B cell (primary cell): ENCODE measurements at regions not wholly inside any gene's neighbourhood (a gene's known extent, or its start where the extent isn't known, plus 50 kb on each side); places are given as distances from the start of the nearest gene placed in this dataset.

ENCODE experiments used
- ATAC-seq: fragments of 200-7000 bp; cut with Tn5 transposase; one replicate; pipeline ENCODE4 v1.10.0; 2021; ENCODE audit warnings: low read depth, mild to moderate bottlenecking, moderate number of reproducible peaks, moderate library complexity
- CTCF ChIA-PET: fragments of 350-600 bp; sonication (Branson Sonifier 250); formaldehyde crosslinking; loops from one replicate; lab custom pipeline; 2021; ENCODE audit warnings: antibody characterized with exemption, inconsistent platforms; lab: Charles Lee
- POLR2A ChIA-PET: fragments of 350-600 bp; sonication (Branson Sonifier 250); formaldehyde crosslinking; loops from one replicate; lab custom pipeline; 2021; ENCODE audit warnings: antibody characterized with exemption; lab: Charles Lee
- DNase-seq: peaks from one replicate; pipeline ENCODE4 v3.0.0; 2013
- H2AFZ ChIP-seq: 2 replicates; pipeline ENCODE4 v1.6.1; 2012; ENCODE audit warnings: mild to moderate bottlenecking, low read depth, low read length; ENCODE audit not compliant: insufficient read depth, poor library complexity, severe bottlenecking
- H3K27ac ChIP-seq, 2 donors: 1 replicate in 1 of 2; 2 replicates in 1 of 2; pipeline ENCODE4 v1.5.1; 2012 to 2013; ENCODE audit warnings: low read length in 2 of 2, mild to moderate bottlenecking in 2 of 2, moderate library complexity in 1 of 2
- H3K27me3 ChIP-seq, 4 experiments: fragments of 200-600 bp in 1 of 4; sonication (generic) in 1 of 4; replicated peaks in 1 of 4; 1 replicate in 2 of 4; 2 replicates in 2 of 4; pipeline versions ENCODE4 v1.6.1 to v1.7.0; 2013 to 2016; ENCODE audit warnings: low read length in 3 of 4, mild to moderate bottlenecking in 2 of 4, mixed read lengths in 1 of 4, moderate library complexity in 1 of 4; ENCODE audit not compliant: insufficient read depth in 4 of 4, control insufficient read depth in 3 of 4; ENCODE audit errors: control extremely low read depth in 1 of 4
- H3K36me3 ChIP-seq, 2 experiments: replicated peaks in 1 of 2; 1 replicate in 1 of 2; 2 replicates in 1 of 2; pipeline versions ENCODE4 v1.6.1 to v1.7.1; 2013; ENCODE audit warnings: low read length in 1 of 2; ENCODE audit not compliant: insufficient read depth in 2 of 2, control insufficient read depth in 1 of 2; ENCODE audit errors: control extremely low read depth in 1 of 2, extremely low read depth in 1 of 2
- H3K4me1 ChIP-seq, 2 donors: fragments of 200-600 bp in 1 of 2; sonication (generic) in 1 of 2; 1 replicate in 1 of 2; 2 replicates in 1 of 2; pipeline versions ENCODE4 v1.5.1 to v1.6.1; 2013 to 2017; ENCODE audit warnings: low read length in 2 of 2; ENCODE audit not compliant: control insufficient read depth in 2 of 2, insufficient read depth in 2 of 2
- H3K4me2 ChIP-seq: replicated peaks from 2 replicates; pipeline ENCODE3; 2012; ENCODE audit warnings: mild to moderate bottlenecking, low read depth, low read length; ENCODE audit not compliant: poor library complexity, severe bottlenecking
- H3K4me3 ChIP-seq, 5 experiments: fragments of 200-600 bp in 1 of 5; sonication (generic) in 1 of 5; 1 replicate in 3 of 5; 2 replicates in 2 of 5; pipeline versions ENCODE4 v1.5.1 to v1.7.0; 2011 to 2016; ENCODE audit warnings: low read length in 4 of 5, mild to moderate bottlenecking in 4 of 5, low read depth in 2 of 5, control low read depth in 1 of 5, moderate library complexity in 1 of 5; ENCODE audit not compliant: insufficient read depth in 1 of 5; ENCODE audit errors: control extremely low read depth in 1 of 5, extremely low read depth in 1 of 5
- H3K79me2 ChIP-seq: fragments of 200-600 bp; sonication (generic); one replicate; pipeline ENCODE4 v1.6.0; 2016; ENCODE audit warnings: low read length; ENCODE audit not compliant: control insufficient read depth, insufficient read depth
- H3K9ac ChIP-seq: fragments of 200-600 bp; sonication (generic); 2 replicates; pipeline ENCODE4 v1.6.1; 2017; ENCODE audit warnings: mild to moderate bottlenecking, low read length, moderate library complexity
- H3K9me3 ChIP-seq, 3 donors: one replicate each; pipeline versions ENCODE4 v1.6.1 to v1.7.1; 2013; ENCODE audit warnings: low read length in 2 of 3; ENCODE audit not compliant: control insufficient read depth in 2 of 3, insufficient read depth in 1 of 3; ENCODE audit errors: control extremely low read depth in 1 of 3
- H4K20me1 ChIP-seq: 2 replicates; pipeline ENCODE4 v1.6.0; 2012; ENCODE audit warnings: mild to moderate bottlenecking, low read length; ENCODE audit not compliant: insufficient read depth, control insufficient read depth, poor library complexity, severe bottlenecking
- H3K27ac Mint-ChIP-seq: one replicate; pipeline ENCODE4 v1.8.0; 2021; ENCODE audit warnings: mixed read lengths
- H3K27me3 Mint-ChIP-seq: one replicate; pipeline ENCODE4 v1.8.0; 2021; ENCODE audit warnings: mixed read lengths
- H3K4me1 Mint-ChIP-seq: one replicate; pipeline ENCODE4 v1.8.0; 2021; ENCODE audit warnings: mixed read lengths
- H3K4me3 Mint-ChIP-seq: one replicate; pipeline ENCODE4 v1.8.0; 2021; ENCODE audit warnings: mixed read lengths
- H3K9me3 Mint-ChIP-seq: one replicate; pipeline ENCODE4 v1.8.0; 2022; ENCODE audit warnings: mixed read lengths; ENCODE audit not compliant: insufficient read depth
- EZH2 ChIP-seq: IDR thresholded peaks from 2 replicates; pipeline ENCODE4 v1.6.1; 2012; ENCODE audit warnings: borderline replicate concordance, low read depth, mild to moderate bottlenecking, moderate library complexity, low read length; ENCODE audit not compliant: insufficient read depth, poor library complexity, severe bottlenecking
- WGBS: methylation state at CpG from one replicate; pipeline ENCODE4 v1.1.5; 2013; ENCODE audit warnings: missing lambda C conversion rate; ENCODE audit not compliant: insufficient coverage; 5-methylcytosine and 5-hydroxymethylcytosine counted together
- intact Hi-C: fragments of 100-400 bp; cut with micrococcal nuclease; formaldehyde crosslinking; loops from one replicate; pipeline ENCODE4 v1.10.0; 2022
- TF ChIP-seq, protein P1 (sequence below): fragments of 200-600 bp; IDR thresholded peaks from one replicate; pipeline ENCODE4 v1.8.0; 2022; ENCODE audit warnings: antibody characterized with exemption, mild to moderate bottlenecking

GRCh38 chr19:34088292-34088691 lies 84.0 kb upstream of the LSM14A start:
- ChIA-PET CTCF (interaction anchor here (1.4 kb wide), 1 partner anchor 310 kb away, joined by 3 read pairs; no protein-coding TSS in a partner anchor), POLR2A (no interaction called here)
- no peaks in the 10 kb centered on the region for H4K20me1 ChIP-seq
- H3K9me3 ChIP-seq, result peaks cover 0 to 5% (median 0%) of the 10 kb centered on the region in 3 donors
- H3K9me3 Mint-ChIP-seq, result peaks cover 2% of the 10 kb centered on the region
- H3K4me2 ChIP-seq, result no peak overlapping the region
- DNase-seq (no peak), ATAC-seq (no peak)
- H3K4me3 Mint-ChIP-seq, result no peak overlapping the region
- no peaks in the 10 kb centered on the region for H3K36me3 ChIP-seq
- H3K27me3 ChIP-seq, result peaks cover 0 to 7% (median 0%) of the 10 kb centered on the region in 4 experiments
- no peak overlapping the region for H3K9ac ChIP-seq
- H3K27ac ChIP-seq, result no peak overlapping the region
- H3K27me3 Mint-ChIP-seq, result peaks cover 44% of the 10 kb centered on the region
- no peak overlapping the region for H3K27ac Mint-ChIP-seq
- TF ChIP-seq EZH2, result no peak
- TF ChIP-seq, protein P1, sequence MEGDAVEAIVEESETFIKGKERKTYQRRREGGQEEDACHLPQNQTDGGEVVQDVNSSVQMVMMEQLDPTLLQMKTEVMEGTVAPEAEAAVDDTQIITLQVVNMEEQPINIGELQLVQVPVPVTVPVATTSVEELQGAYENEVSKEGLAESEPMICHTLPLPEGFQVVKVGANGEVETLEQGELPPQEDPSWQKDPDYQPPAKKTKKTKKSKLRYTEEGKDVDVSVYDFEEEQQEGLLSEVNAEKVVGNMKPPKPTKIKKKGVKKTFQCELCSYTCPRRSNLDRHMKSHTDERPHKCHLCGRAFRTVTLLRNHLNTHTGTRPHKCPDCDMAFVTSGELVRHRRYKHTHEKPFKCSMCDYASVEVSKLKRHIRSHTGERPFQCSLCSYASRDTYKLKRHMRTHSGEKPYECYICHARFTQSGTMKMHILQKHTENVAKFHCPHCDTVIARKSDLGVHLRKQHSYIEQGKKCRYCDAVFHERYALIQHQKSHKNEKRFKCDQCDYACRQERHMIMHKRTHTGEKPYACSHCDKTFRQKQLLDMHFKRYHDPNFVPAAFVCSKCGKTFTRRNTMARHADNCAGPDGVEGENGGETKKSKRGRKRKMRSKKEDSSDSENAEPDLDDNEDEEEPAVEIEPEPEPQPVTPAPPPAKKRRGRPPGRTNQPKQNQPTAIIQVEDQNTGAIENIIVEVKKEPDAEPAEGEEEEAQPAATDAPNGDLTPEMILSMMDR, result no peak
- H2AFZ ChIP-seq, result no peak overlapping the region
- H3K4me3 ChIP-seq, result no peak overlapping the region
- H3K4me1 ChIP-seq, result no peaks in the 10 kb centered on the region
- no peaks in the 10 kb centered on the region for H3K4me1 Mint-ChIP-seq
- H3K79me2 ChIP-seq, result no peaks in the 10 kb centered on the region
- intact Hi-C loops, result no loop called here

GRCh38 chr19:34089566-34089965 lies 82.7 kb upstream of the LSM14A start:
- no peak for TF ChIP-seq EZH2
- TF ChIP-seq, protein P1, result no peak
- CTCF ChIA-PET, result interaction anchor here (1.0 to 1.4 kb wide), 2 partner anchors 294 to 311 kb away, joined by 3 to 4 read pairs; no protein-coding TSS in a partner anchor
- Histone ChIP-seq H3K9ac (no peak overlapping the region), H3K9me3 (peaks cover 0 to 5% (median 0%) of the 10 kb centered on the region in 3 donors), H3K79me2 (no peaks in the 10 kb centered on the region), H3K27ac (no peak overlapping the region), H2AFZ (no peak overlapping the region), H3K4me3 (no peak overlapping the region), H4K20me1 (no peaks in the 10 kb centered on the region), H3K36me3 (no peaks in the 10 kb centered on the region), H3K27me3 (peaks cover 0 to 5% (median 0%) of the 10 kb centered on the region in 4 experiments), H3K4me2 (no peak overlapping the region), H3K4me1 (no peaks in the 10 kb centered on the region)
- POLR2A ChIA-PET, result no interaction called here
- 92% methylated on average over 4 of the region's 5 CpGs for WGBS
- no peak for ATAC-seq
- Mint-ChIP-seq H3K9me3 (peaks cover 2% of the 10 kb centered on the region), H3K27me3 (peaks cover 40% of the 10 kb centered on the region), H3K4me1 (no peaks in the 10 kb centered on the region), H3K4me3 (no peak overlapping the region), H3K27ac (no peak overlapping the region)
- intact Hi-C loops, result no loop called here
- DNase-seq, result no peak
